Stimulated activated CD4-positive, alpha-beta T cell treated with anti-CD3 and anti-CD28 coated beads, Interleukin-4, amount 100 ng/mL, for 24 hours (primary cell): ENCODE measurements at regions not wholly inside any gene's neighbourhood (a gene's known extent, or its start where the extent isn't known, plus 50 kb on each side); places are given as distances from the start of the nearest gene placed in this dataset.

Source experiments
- DNase-seq: peaks from one replicate; pipeline ENCODE4 v3.0.0-alpha.2; 2020

GRCh38 chr1:30061292-30062220 lies 661.8 kb downstream of the MATN1 start:
- DNase-seq, result no peak

GRCh38 chr1:30060738-30061137 lies 662.6 kb downstream of the MATN1 start:
- no peak for DNase-seq

- no peak for DNase-seq
Observed at GRCh38 chr1:30058970-30059369, 664.4 kb downstream of the MATN1 start.

- DNase-seq, result no peak
Observed at GRCh38 chr1:30054126-30054525, 669.3 kb downstream of the MATN1 start.

GRCh38 chr1:30052178-30052577 lies 671.2 kb downstream of the MATN1 start:
- no peak for DNase-seq

- no peak for DNase-seq
Observed at GRCh38 chr1:30051777-30052176, 671.6 kb downstream of the MATN1 start.

- DNase-seq, result no peak
Observed at GRCh38 chr1:30049748-30050296, 673.6 kb downstream of the MATN1 start.

- no peak for DNase-seq
Observed at GRCh38 chr1:30048905-30049304, 674.5 kb downstream of the MATN1 start.

GRCh38 chr1:30047576-30047975 lies 675.8 kb downstream of the MATN1 start:
- DNase-seq, result no peak

GRCh38 chr1:30046751-30047150 lies 676.6 kb downstream of the MATN1 start:
- DNase-seq, result no peak

GRCh38 chr1:30045304-30046090 lies 677.9 kb downstream of the MATN1 start:
- no peak for DNase-seq

GRCh38 chr1:30044656-30045144 lies 678.7 kb downstream of the MATN1 start:
- DNase-seq, result no peak

- no peak for DNase-seq
Observed at GRCh38 chr1:30043731-30044408, 679.5 kb downstream of the MATN1 start.

GRCh38 chr1:30043256-30043655 lies 680.1 kb downstream of the MATN1 start:
- DNase-seq, result no peak

- DNase-seq, result no peak
Observed at GRCh38 chr1:30042438-30043147, 680.8 kb downstream of the MATN1 start.

GRCh38 chr1:30041741-30042437 lies 681.5 kb downstream of the MATN1 start:
- DNase-seq, result no peak

- DNase-seq, result no peak
Observed at GRCh38 chr1:30040081-30041019, 683.0 kb downstream of the MATN1 start.

GRCh38 chr1:30039354-30040080 lies 683.9 kb downstream of the MATN1 start:
- no peak for DNase-seq
